MCF 10A (cell line): ENCODE measurements at regions not wholly inside any gene's neighbourhood (a gene's known extent, or its start where the extent isn't known, plus 50 kb on each side); places are given as distances from the start of the nearest gene placed in this dataset.

Experiments used
- BruUV-seq: library from RNA; stranded (reverse); fragments of 400-500 nt; replicated peaks from 2 replicates; lab custom pipeline; 2021; lab: Mats Ljungman, UMichigan
- CTCF ChIA-PET: fragments of 300-600 bp; sonication (Branson Sonifier 250); formaldehyde crosslinking; extraction: SDS; loops from one replicate; lab custom pipeline; 2021; ENCODE audit warnings: antibody characterized with exemption, inconsistent platforms; lab: Yijun Ruan, JAX
- POLR2A ChIA-PET: fragments of 300-600, 350-650 bp; sonication (Branson Sonifier 250); formaldehyde crosslinking; extraction: SDS; loops from one replicate; lab custom pipeline; 2020; ENCODE audit warnings: antibody characterized with exemption, inconsistent platforms; lab: Yijun Ruan, JAX
- DNase-seq: peaks from one replicate; pipeline ENCODE4 v3.0.0-alpha.2; 2018; ENCODE audit not compliant: unreplicated experiment
- H3K27ac Mint-ChIP-seq: one replicate; pipeline ENCODE4 v1.8.0; 2022; ENCODE audit warnings: mild to moderate bottlenecking, low read depth, mixed read lengths; ENCODE audit not compliant: unreplicated experiment
- H3K27me3 Mint-ChIP-seq: one replicate; pipeline ENCODE4 v1.8.0; 2022; ENCODE audit warnings: mixed read lengths; ENCODE audit not compliant: insufficient read depth, unreplicated experiment
- H3K36me3 Mint-ChIP-seq: one replicate; pipeline ENCODE4 v1.8.0; 2022; ENCODE audit warnings: mild to moderate bottlenecking, moderate library complexity, mixed read lengths; ENCODE audit not compliant: insufficient read depth, unreplicated experiment
- H3K4me1 Mint-ChIP-seq: one replicate; pipeline ENCODE4 v1.8.0; 2022; ENCODE audit warnings: mixed read lengths; ENCODE audit not compliant: insufficient read depth, unreplicated experiment
- H3K4me3 Mint-ChIP-seq: one replicate; pipeline ENCODE4 v1.8.0; 2022; ENCODE audit warnings: mild to moderate bottlenecking, moderate library complexity, mixed read lengths; ENCODE audit not compliant: unreplicated experiment
- H3K9me3 Mint-ChIP-seq: one replicate; pipeline ENCODE4 v1.8.0; 2022; ENCODE audit warnings: mixed read lengths; ENCODE audit not compliant: unreplicated experiment
- intact Hi-C: fragments of 100-400 bp; cut with micrococcal nuclease; formaldehyde crosslinking; loops from 2 replicates; pipeline ENCODE4 v1.14.1; 2022
- TF ChIP-seq, protein P1 (sequence below): fragments of 200-600 bp; IDR thresholded peaks from one replicate; pipeline ENCODE4 v1.8.0; 2022; ENCODE audit warnings: antibody characterized with exemption, mild to moderate bottlenecking; ENCODE audit not compliant: unreplicated experiment

DNA sequence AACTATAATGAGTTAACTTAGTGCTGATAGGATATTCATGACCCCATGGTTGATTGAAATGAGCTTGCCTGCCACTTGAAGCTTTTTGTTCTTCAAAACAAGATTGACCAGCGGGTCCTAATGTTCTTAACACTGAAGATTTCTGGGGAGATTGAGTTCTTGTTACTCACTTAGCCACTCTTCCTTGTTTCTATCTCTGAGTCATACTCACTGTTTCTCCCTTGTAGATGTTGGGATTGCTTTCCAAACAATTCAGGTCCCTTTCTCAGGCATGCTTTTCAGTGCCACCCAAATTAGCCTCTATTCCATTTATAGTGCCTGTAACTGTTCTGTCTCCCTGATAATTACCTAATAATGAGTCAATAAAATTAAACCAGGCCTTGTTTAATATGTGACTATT lies 517.0 kb downstream of the SQOR start:
- TF ChIP-seq, protein P1, sequence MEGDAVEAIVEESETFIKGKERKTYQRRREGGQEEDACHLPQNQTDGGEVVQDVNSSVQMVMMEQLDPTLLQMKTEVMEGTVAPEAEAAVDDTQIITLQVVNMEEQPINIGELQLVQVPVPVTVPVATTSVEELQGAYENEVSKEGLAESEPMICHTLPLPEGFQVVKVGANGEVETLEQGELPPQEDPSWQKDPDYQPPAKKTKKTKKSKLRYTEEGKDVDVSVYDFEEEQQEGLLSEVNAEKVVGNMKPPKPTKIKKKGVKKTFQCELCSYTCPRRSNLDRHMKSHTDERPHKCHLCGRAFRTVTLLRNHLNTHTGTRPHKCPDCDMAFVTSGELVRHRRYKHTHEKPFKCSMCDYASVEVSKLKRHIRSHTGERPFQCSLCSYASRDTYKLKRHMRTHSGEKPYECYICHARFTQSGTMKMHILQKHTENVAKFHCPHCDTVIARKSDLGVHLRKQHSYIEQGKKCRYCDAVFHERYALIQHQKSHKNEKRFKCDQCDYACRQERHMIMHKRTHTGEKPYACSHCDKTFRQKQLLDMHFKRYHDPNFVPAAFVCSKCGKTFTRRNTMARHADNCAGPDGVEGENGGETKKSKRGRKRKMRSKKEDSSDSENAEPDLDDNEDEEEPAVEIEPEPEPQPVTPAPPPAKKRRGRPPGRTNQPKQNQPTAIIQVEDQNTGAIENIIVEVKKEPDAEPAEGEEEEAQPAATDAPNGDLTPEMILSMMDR, result no peak
- Mint-ChIP-seq H3K9me3 (no peaks in the 10 kb centered on the region), H3K36me3 (no peaks in the 10 kb centered on the region), H3K4me1 (no peaks in the 10 kb centered on the region), H3K27ac (no peak overlapping the region), H3K27me3 (peaks cover 13% of the 10 kb centered on the region), H3K4me3 (no peak overlapping the region)
- DNase-seq, result no peak
- intact Hi-C loops, result no loop called here
- BruUV-seq, result no TSS peak
- ChIA-PET POLR2A (no interaction called here), CTCF (no interaction called here)

DNA sequence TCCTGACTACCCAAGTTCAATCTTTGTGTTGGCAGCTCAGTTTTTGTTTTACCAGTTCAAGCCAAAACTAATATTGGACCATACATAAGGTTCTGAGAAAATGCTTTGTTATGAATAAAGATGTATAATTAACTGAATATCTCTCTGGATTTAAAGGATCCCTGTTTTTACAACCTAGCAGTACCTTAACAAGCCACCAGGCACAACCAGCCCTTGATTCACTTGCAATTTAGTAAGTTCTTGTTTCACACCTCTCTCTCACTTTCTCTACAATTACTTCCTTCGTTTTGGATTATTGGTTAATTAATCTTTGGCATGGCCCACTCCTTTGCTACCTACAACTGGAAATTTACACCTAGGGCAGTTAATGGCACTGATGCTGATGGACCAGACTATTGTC lies 531.9 kb downstream of the SQOR start:
- intact Hi-C loops, result no loop called here
- Mint-ChIP-seq H3K4me1 (no peaks in the 10 kb centered on the region), H3K27ac (no peak overlapping the region), H3K9me3 (peaks cover 13% of the 10 kb centered on the region), H3K27me3 (no peaks in the 10 kb centered on the region), H3K36me3 (no peaks in the 10 kb centered on the region), H3K4me3 (no peak overlapping the region)
- TF ChIP-seq, protein P1, result no peak
- BruUV-seq, result no TSS peak
- POLR2A ChIA-PET, result no interaction called here
- CTCF ChIA-PET, result no interaction called here
- no peak for DNase-seq

DNA sequence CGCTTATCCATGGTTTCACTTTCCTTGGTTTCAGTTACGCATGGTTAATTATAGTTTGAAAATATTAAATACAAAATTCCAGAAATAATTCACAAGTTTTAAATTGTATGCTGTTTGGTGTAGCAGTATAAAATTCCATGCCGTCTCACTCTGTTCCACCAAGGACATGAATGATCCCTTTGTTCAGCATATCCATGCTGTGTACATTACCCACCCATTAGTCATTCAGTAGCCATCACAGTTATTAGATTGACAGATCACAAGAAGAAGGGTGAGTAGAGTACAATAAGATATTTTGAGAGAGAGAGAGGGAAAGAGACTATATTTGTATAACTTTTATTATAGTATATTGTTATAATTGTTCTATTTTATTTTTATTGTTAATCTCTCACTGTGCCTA lies 535.5 kb downstream of the SQOR start:
- Mint-ChIP-seq H3K9me3 (peaks cover 13% of the 10 kb centered on the region), H3K27me3 (no peaks in the 10 kb centered on the region), H3K4me1 (no peaks in the 10 kb centered on the region), H3K36me3 (no peaks in the 10 kb centered on the region), H3K27ac (no peak overlapping the region), H3K4me3 (no peak overlapping the region)
- TF ChIP-seq, protein P1, result no peak
- intact Hi-C loops, result no loop called here
- POLR2A ChIA-PET, result no interaction called here
- CTCF ChIA-PET, result interaction anchor here (1.0 kb wide), 1 partner anchor 131 kb away, joined by 4 read pairs; no protein-coding TSS in a partner anchor
- BruUV-seq, result no TSS peak
- no peak for DNase-seq

DNA sequence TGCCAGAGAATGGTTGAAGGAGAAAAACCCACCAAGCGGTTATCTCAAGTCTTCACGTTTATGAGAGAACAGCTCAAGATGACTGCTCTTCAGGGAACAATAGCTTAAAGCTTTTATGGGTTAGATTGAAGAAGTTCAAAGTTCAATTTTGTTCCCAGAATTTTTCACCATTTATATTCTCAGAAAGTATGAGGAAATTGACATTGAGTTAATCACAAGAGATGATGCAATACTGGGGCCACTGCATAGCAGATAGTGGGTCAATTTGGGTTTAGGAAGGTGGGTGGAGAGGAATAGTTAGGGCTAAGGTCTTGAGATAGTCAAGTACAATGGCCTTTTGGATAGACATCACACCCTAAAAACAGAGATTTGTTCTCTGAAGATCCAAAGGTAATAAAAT lies 539.3 kb downstream of the SQOR start:
- no peaks in the 10 kb centered on the region for H3K36me3 Mint-ChIP-seq
- TF ChIP-seq, protein P1, result no peak
- no peak for DNase-seq
- ChIA-PET CTCF (no interaction called here), POLR2A (no interaction called here)
- H3K27ac Mint-ChIP-seq, result no peak overlapping the region
- no peaks in the 10 kb centered on the region for H3K27me3 Mint-ChIP-seq
- intact Hi-C loops, result no loop called here
- H3K9me3 Mint-ChIP-seq, result peaks cover 13% of the 10 kb centered on the region
- BruUV-seq, result no TSS peak
- no peaks in the 10 kb centered on the region for H3K4me1 Mint-ChIP-seq
- no peak overlapping the region for H3K4me3 Mint-ChIP-seq
